Heart left ventricle (tissue), 16 donors: ENCODE measurements at regions not wholly inside any gene's neighbourhood (a gene's known extent, or its start where the extent isn't known, plus 50 kb on each side); places are given as distances from the start of the nearest gene placed in this dataset.

Source experiments
- ATAC-seq, 4 donors: fragments of 200-7000 bp; cut with Tn5 transposase; one replicate each; pipeline ENCODE4 v1.9.1; 2020 to 2022; ENCODE audit warnings: moderate library complexity in 4 of 4, mild to moderate bottlenecking in 3 of 4, moderate number of reproducible peaks in 1 of 4
- DNase-seq, 5 donors: peaks; one replicate each; pipeline ENCODE4 v3.0.0-alpha.2; 2020
- H3K27ac ChIP-seq, 12 donors: fragments of 200-600 bp; sonication (generic) in 4 of 12; one replicate each; pipeline versions ENCODE4 v1.5.0 to v1.8.0; 2016 to 2022; ENCODE audit warnings: mild to moderate bottlenecking in 2 of 12
- H3K27me3 ChIP-seq, 9 donors: fragments of 200-600 bp; sonication (generic) in 2 of 9; one replicate each; pipeline versions ENCODE4 v1.5.1 to v1.8.0; 2016 to 2022; ENCODE audit warnings: mild to moderate bottlenecking in 3 of 9
- H3K36me3 ChIP-seq, 9 donors: fragments of 200-600 bp; sonication (generic) in 2 of 9; one replicate each; pipeline versions ENCODE4 v1.5.0 to v1.8.0; 2018 to 2022; ENCODE audit warnings: mild to moderate bottlenecking in 2 of 9
- H3K4me1 ChIP-seq, 12 donors: fragments of 200-600 bp; sonication (generic) in 4 of 12; one replicate each; pipeline versions ENCODE4 v1.5.0 to v1.8.0; 2016 to 2022; ENCODE audit warnings: mild to moderate bottlenecking in 3 of 12
- H3K4me3 ChIP-seq, 12 donors: fragments of 200-600 bp; sonication (generic) in 4 of 12; one replicate each; pipeline versions ENCODE4 v1.5.0 to v1.8.0; 2017 to 2022; ENCODE audit warnings: mild to moderate bottlenecking in 9 of 12, moderate library complexity in 4 of 12
- H3K9me3 ChIP-seq, 12 donors: fragments of 200-600 bp; sonication (generic) in 4 of 12; one replicate each; pipeline versions ENCODE4 v1.5.0 to v1.8.0; 2016 to 2022; ENCODE audit warnings: mild to moderate bottlenecking in 1 of 12
- CTCF ChIP-seq, 12 donors: fragments of 200-600 bp; sonication (generic) in 4 of 12; IDR thresholded peaks; one replicate each; pipeline versions ENCODE4 v1.5.0 to v1.8.0; 2018 to 2022; ENCODE audit warnings: antibody characterized with exemption in 12 of 12, mild to moderate bottlenecking in 5 of 12
- POLR2A ChIP-seq, 2 donors: fragments of 450-650 bp; IDR thresholded peaks; one replicate each; pipeline ENCODE4 v1.6.1; 2017; ENCODE audit warnings: antibody characterized with exemption in 2 of 2, mild to moderate bottlenecking in 2 of 2, moderate library complexity in 2 of 2
- WGBS, 4 donors: extraction: QIAGEN DNeasy Blood & Tissue Kit in 2 of 4; methylation state at CpG; one replicate each; pipeline versions ENCODE4 v1.1.5 to v1.1.7; 2013 to 2018; 5-methylcytosine and 5-hydroxymethylcytosine counted together
- intact Hi-C, 10 donors: fragments of 100-400 bp; cut with DNase I; formaldehyde crosslinking; loops; one replicate each; pipeline versions ENCODE4 v1.11.1 to v1.14.2; 2022
- donor health status: ischemic (EF 13 %, LVEDD 7.1; RV severe dilation, severe dysfunction).
- donor health status: healthy with polysubstance abuse.
- donor health status: DM: no; HTN: yes; CAD: no.
- donor health status: DM: no; HTN: no; CAD: no.
- donor health status: ischemic (EF 25% LVEDD 6.9; RV normal size, moderate dysfunction).
- donor health status: ischemic (EF 25% LVEDD 5.7; RV mildly dilated, moderate dysfunction).
- donor health status: healthy.
- donor health status: DM: yes; HTN: yes; CAD: no.
- donor health status: ischemic (EF 35%, LVEDD 5.7; RV mildly dilated, moderate dysfunction).
- donor health status: nonischemic (EF 11% LVEDD 7.7; RV severe dilation, severe dysfunction).
- donor health status: DM: yes; HTN: yes; CAD: no.
- donor health status: PGD.
- donor health status: ischemic (EF 29% LVEDD 5.4; RV normal size, mild dysfunction).
- donor health status: nonischemic (EF 23%, LVEDD 6.1; RV moderate dilation, normal function).

GRCh38 chr6:87858440-87858839 lies 156.4 kb upstream of the AKIRIN2 start:
- no peaks in the 10 kb centered on the region for H3K27me3 ChIP-seq
- intact Hi-C loops, result no loop called here
- DNase-seq (no peak), ATAC-seq (no peak)
- no peaks in the 10 kb centered on the region for H3K4me1 ChIP-seq
- no peak overlapping the region for H3K4me3 ChIP-seq
- H3K27ac ChIP-seq, result no peak overlapping the region
- peaks cover 0 to 16% (median 0%) of the 10 kb centered on the region in 12 donors for H3K9me3 ChIP-seq
- no peaks in the 10 kb centered on the region for H3K36me3 ChIP-seq
- no peak for TF ChIP-seq CTCF (IDR thresholded peaks at IDR 0.05)
- TF ChIP-seq POLR2A (IDR thresholded peaks at IDR 0.05), result no peak
- WGBS, 4 donors, result 43 to 71% (median 58%) methylated on average over 1 of the region's 1 CpG

DNA sequence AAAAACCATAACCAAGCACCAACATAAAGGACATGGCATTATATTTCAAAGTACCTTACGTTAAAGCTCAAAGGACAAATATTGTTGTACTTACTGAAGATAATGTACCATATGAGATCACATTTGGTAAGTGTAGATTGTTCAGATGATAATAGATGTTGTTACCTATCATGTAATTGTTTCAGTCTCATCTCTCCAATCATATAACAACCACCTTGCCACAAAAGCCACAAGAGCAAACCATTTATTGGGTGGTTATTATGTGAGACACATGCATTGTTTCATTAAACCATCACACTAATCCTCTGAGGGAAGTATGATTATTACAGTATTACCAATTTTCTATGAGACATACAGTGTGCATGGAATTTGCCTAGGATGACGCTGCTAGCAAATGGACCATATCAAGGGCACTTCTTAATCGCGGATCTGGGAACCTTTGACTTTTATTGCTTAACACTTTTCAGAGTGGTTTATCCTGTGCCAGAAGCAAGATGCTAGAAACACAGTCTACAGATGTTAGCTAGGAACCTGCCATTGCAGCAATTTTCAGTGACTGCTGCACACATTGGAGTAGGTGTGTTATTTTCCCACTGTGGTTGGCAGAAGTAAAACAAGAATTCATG lies 149.8 kb upstream of the AKIRIN2 start:
- Histone ChIP-seq H3K9me3 (no peaks in the 10 kb centered on the region), H3K36me3 (no peaks in the 10 kb centered on the region), H3K27me3 (no peaks in the 10 kb centered on the region), H3K4me3 (no peak overlapping the region), H3K27ac (no peak overlapping the region), H3K4me1 (peaks cover 0 to 4% (median 0%) of the 10 kb centered on the region in 12 donors)
- 91 to 98% (median 95%) methylated on average over 4 of the region's 4 CpGs for WGBS, 4 donors
- intact Hi-C loops, result no loop called here
- DNase-seq, result no peak
- ATAC-seq, result no peak
- TF ChIP-seq CTCF (IDR thresholded peaks at IDR 0.05) (no peak), POLR2A (IDR thresholded peaks at IDR 0.05) (no peak)

DNA sequence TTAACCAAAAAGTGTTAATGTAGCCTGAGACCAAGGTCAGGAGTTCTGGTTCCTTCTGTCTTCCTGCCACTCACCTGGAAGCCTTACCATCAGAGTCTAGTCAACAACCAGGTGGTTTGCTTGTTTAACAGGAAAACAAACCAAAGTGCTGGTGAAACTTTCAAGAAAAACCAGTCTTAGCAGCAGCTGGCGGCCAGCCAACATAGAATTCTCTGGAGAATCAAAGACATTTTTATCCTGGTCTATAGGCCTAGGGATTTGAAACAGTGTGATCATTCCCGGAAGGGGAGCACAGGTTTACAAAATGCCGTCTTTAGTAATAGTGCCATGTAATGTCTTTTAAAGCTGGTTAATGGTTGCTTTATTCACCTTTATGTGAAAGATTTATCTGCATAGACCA lies 146.6 kb upstream of the AKIRIN2 start:
- TF ChIP-seq POLR2A (IDR thresholded peaks at IDR 0.05), result no peak
- TF ChIP-seq CTCF (IDR thresholded peaks at IDR 0.05), result no peak
- ATAC-seq (no peak), DNase-seq (no peak)
- no peak overlapping the region for H3K27ac ChIP-seq
- intact Hi-C loops, result no loop called here
- no peaks in the 10 kb centered on the region for H3K9me3 ChIP-seq
- no peaks in the 10 kb centered on the region for H3K27me3 ChIP-seq
- WGBS, 4 donors, result 42 to 62% (median 51%) methylated on average over 3 of the region's 3 CpGs
- H3K4me1 ChIP-seq, result peaks cover 0 to 4% (median 0%) of the 10 kb centered on the region in 12 donors
- no peak overlapping the region for H3K4me3 ChIP-seq
- H3K36me3 ChIP-seq, result no peaks in the 10 kb centered on the region

DNA sequence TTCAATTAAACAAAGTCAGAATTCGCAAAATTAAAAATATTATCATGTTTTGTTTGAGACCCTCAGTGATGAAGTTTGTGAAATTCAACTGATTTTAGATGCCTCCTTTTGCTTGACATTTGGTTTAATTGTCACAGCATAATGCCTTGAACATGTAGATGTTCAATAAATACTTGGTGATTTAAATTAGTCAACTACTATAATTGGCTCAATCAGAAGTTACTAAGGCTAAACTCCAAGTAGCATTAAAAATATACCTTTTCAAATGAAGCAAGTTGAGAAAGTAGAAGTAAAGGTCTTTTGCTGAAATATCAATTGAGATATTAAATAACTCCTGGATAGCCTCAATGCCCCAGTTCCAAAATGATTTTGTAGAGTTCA lies 145.8 kb upstream of the AKIRIN2 start:
- TF ChIP-seq CTCF (IDR thresholded peaks at IDR 0.05) (no peak), POLR2A (IDR thresholded peaks at IDR 0.05) (no peak)
- ATAC-seq, result no peak
- Histone ChIP-seq H3K27me3 (no peaks in the 10 kb centered on the region), H3K36me3 (no peaks in the 10 kb centered on the region), H3K9me3 (no peaks in the 10 kb centered on the region), H3K4me3 (no peak overlapping the region), H3K4me1 (peaks cover 0 to 4% (median 0%) of the 10 kb centered on the region in 12 donors), H3K27ac (no peak overlapping the region)
- WGBS, 4 donors, result 89 to 97% (median 95%) methylated on average over 1 of the region's 1 CpG
- DNase-seq, result no peak
- intact Hi-C loops, result no loop called here
